ENCODE measurements at regions not wholly inside any gene's neighbourhood (a gene's known extent, or its start where the extent isn't known, plus 50 kb on each side); places are given as distances from the start of the nearest gene placed in this dataset.

DNA sequence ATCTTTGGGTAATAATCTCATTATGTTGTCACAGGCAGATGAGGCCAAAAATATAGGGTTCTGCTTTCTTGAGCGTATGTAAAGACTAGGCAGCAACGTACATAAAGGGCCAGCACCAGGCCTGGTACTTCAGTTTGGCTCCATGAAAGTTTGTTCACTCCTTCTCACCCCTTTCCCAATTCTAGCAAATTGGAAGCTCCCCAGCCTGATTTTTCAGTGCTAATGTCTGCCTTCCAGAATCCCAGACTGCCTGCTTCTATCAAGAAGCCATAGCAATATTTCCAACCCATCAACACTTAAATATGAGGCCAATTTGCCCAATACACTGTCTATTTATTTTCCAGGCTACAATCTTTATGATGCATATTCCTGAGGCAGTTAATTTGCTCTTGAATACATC is 93.4 kb upstream of the PTPRT start:
- TF ChIP-seq, protein P1, sequence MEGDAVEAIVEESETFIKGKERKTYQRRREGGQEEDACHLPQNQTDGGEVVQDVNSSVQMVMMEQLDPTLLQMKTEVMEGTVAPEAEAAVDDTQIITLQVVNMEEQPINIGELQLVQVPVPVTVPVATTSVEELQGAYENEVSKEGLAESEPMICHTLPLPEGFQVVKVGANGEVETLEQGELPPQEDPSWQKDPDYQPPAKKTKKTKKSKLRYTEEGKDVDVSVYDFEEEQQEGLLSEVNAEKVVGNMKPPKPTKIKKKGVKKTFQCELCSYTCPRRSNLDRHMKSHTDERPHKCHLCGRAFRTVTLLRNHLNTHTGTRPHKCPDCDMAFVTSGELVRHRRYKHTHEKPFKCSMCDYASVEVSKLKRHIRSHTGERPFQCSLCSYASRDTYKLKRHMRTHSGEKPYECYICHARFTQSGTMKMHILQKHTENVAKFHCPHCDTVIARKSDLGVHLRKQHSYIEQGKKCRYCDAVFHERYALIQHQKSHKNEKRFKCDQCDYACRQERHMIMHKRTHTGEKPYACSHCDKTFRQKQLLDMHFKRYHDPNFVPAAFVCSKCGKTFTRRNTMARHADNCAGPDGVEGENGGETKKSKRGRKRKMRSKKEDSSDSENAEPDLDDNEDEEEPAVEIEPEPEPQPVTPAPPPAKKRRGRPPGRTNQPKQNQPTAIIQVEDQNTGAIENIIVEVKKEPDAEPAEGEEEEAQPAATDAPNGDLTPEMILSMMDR (IDR thresholded peaks at IDR 0.05; ENCODE audit: extremely low read depth, missing control alignments), result no peak
- no peak for DNase-seq (ENCODE audit: low spot score)

DNA sequence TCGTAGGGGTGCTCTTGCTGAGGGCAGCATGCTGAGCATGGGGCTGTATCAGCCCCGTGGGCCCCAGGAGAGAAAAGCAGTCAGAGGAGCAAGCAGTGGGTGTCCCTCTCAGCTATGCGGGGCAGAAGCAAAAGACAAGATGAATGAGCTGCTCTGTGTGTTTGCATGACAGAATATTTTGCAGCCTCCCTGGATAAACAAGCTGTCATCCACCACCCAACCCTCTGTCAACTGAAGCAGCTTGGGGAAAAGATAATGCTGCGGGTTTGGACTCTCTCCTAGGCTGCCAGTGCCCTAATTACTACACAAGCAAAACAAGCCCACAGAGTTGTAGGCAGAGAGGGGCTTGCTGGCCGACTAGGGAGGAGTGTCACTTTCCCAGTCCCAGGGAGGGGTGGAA is 82.3 kb upstream of the PTPRT start:
- TF ChIP-seq, protein P1 (IDR thresholded peaks at IDR 0.05; ENCODE audit: extremely low read depth, missing control alignments), result no peak
- no peak for DNase-seq (ENCODE audit: low spot score)

DNA sequence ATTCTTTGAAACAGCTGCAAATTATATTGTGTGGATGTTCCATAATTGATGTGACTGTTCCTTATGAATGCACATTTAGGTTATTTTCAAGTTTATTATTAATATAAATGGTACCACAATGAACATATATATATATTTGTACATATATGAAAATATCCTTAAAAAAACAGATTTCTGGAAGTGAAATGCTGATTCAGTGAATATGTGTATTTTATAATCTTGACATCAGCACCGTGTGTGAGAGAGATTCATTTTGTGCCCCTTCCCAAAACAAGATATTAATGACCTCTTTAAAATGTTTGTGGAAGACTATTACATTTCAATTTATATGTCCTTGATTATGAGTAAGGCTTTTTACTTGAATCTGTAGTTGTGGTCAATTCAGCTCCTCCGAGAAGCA is 75.7 kb upstream of the PTPRT start:
- TF ChIP-seq, protein P1 (IDR thresholded peaks at IDR 0.05; ENCODE audit: extremely low read depth, missing control alignments), result no peak
- DNase-seq (ENCODE audit: low spot score), result no peak

DNA sequence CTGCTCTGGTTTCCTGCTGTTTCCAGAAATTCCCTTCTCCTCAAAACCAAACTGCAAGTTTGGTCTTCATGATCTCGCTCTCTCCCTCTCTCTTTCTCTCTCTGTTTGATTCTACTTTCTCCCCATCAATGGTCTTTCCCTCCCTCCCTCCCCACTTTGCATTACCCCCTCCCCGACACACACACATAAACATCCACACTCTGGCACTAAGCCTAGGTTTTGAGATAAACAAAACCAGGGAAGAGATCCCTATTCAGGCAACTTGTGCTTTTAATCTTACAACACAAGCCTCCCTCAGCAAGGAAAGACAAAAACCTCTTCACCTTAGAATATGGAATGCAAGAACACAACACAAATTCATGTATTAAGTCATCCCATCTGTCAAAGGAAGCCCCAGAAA is 73.5 kb upstream of the PTPRT start:
- TF ChIP-seq, protein P1 (IDR thresholded peaks at IDR 0.05; ENCODE audit: extremely low read depth, missing control alignments), result no peak
- DNase-seq (ENCODE audit: low spot score), result no peak

DNA sequence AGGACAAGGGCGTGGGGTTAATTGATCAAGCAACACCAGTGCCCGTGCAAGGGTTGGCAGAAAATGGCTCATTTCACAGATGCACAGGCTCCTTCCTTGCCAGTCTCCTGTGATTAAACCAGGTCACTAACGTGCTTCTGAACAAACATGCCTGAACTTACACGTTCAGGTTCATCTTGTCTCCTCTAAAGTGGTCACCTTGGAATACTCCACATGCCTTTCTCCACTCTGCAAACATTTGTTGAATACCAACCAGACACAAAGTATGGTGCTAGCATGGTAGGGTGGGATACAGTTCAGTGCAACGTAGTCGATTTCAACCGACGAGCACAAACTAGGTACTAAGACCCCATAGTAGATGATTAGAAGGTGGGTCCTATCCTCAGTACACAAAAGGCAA is 72.6 kb upstream of the PTPRT start:
- no peak for DNase-seq (ENCODE audit: low spot score)
- TF ChIP-seq, protein P1 (IDR thresholded peaks at IDR 0.05; ENCODE audit: extremely low read depth, missing control alignments), result no peak

DNA sequence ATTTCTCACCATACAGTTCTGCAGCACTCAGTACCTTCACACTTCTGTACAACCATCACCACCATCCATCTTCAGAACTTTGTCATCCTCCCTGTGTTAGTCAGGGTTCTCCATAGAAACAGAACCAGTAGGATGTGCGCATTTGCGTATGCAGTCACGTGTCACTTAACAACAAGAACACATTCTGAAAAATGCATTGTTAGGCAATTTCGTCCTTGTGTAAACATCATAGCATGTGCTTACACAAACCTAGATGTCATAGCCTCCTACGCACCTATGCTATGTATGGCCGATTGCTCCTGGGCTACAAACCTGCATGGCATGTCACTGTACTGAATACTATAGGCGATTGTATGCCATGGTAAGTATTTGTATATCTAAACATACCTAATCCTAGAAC is 66.2 kb upstream of the PTPRT start:
- DNase-seq (ENCODE audit: low spot score), result no peak
- TF ChIP-seq, protein P1 (IDR thresholded peaks at IDR 0.05; ENCODE audit: extremely low read depth, missing control alignments), result no peak

DNA sequence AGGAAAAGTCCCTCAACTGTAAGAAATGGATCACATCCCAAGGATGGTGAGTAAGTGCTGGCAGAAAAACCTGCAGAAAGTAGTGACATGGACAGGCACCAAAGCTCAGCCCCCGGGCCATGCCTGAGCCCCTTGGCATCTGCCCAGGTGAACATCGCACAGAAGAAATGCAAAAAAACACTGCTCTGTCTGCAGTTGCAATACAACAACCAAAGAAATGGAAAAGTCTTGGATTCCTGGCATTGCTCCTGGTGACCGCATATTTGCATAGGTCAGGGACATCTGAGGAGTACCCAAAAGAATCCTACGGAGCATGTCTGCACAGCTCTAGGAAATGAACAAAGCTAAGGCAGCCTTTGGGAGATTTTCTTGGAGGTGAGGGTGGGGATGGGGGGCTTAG is 63.1 kb upstream of the PTPRT start:
- TF ChIP-seq, protein P1 (IDR thresholded peaks at IDR 0.05; ENCODE audit: extremely low read depth, missing control alignments), result no peak

More for the DNA sequence above, 63.1 kb upstream of the PTPRT start:
- DNase-seq (ENCODE audit: low spot score), result no peak
